ENCODE measurements at regions not wholly inside any gene's neighbourhood (a gene's known extent, or its start where the extent isn't known, plus 50 kb on each side); places are given as distances from the start of the nearest gene placed in this dataset.

DNA sequence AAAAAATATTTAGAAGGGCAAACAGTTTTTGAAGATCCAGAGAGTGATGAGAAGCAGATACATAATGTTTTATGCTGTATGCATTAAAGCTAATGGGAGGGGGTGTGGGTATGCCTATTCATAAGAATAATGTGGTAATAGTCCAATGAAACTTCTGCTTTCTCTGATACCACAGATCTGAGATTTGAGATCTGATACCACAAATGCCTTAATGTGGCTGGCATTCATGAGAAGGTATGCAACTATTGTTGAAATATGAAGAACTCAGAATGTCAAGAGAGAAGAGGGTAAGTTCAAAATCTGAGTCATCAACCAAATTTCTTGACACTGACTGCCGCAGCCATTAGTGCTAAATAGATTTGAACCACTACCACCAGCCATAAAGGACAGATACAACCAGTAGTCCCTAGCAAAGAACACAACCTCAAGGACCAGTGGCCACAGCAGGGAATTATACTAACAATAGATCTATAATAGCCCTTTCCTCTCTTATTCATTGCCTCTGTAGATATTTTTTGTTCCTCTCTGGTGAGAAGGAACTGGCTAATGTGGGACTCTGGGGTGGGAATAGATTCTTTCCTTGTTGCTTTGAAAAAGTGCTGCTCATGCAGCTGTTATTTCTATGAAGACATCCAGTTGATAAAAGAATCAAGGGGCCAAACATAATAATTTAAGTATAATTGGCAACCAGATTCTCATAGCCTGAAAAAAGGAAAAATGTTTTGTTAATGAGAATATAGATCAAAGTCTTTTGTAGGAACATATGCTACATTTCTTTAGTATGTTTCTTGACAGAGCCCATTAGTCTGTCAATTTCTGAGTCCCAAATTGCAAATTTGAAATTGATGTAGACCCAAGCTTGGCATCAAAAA, 256.5 kb upstream of the ZNF608 start (continued):
- TF ChIP-seq, protein P1, sequence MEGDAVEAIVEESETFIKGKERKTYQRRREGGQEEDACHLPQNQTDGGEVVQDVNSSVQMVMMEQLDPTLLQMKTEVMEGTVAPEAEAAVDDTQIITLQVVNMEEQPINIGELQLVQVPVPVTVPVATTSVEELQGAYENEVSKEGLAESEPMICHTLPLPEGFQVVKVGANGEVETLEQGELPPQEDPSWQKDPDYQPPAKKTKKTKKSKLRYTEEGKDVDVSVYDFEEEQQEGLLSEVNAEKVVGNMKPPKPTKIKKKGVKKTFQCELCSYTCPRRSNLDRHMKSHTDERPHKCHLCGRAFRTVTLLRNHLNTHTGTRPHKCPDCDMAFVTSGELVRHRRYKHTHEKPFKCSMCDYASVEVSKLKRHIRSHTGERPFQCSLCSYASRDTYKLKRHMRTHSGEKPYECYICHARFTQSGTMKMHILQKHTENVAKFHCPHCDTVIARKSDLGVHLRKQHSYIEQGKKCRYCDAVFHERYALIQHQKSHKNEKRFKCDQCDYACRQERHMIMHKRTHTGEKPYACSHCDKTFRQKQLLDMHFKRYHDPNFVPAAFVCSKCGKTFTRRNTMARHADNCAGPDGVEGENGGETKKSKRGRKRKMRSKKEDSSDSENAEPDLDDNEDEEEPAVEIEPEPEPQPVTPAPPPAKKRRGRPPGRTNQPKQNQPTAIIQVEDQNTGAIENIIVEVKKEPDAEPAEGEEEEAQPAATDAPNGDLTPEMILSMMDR (IDR thresholded peaks at IDR 0.05; ENCODE audit: low read depth, low read length, missing input control): no peak
- no peak for TF ChIP-seq ATF3 (IDR thresholded peaks at IDR 0.05)
- TF ChIP-seq NR2F2 (IDR thresholded peaks at IDR 0.05): no peak
- TF ChIP-seq TAF1 (conservative IDR thresholded peaks at IDR 0.05): no peak
- no peak for TF ChIP-seq GABPA (IDR thresholded peaks at IDR 0.05 in 1 of 2, conservative IDR thresholded peaks at IDR 0.05 in 1 of 2)
- no peak for TF ChIP-seq JUND (IDR thresholded peaks at IDR 0.05)
- TF ChIP-seq YY1 (IDR thresholded peaks at IDR 0.05): no peak

- Histone ChIP-seq H3K4me3 (ENCODE audit: low read depth in 1 of 3, low read length in 3 of 3) (no peak overlapping the region), H3K4me1 (ENCODE audit: control insufficient read depth in 4 of 4, insufficient read depth in 4 of 4, low read length in 3 of 4) (no peaks in the 10 kb centered on the region), H3K9me3 (ENCODE audit: control insufficient read depth in 4 of 4, low read length in 3 of 4) (no peaks in the 10 kb centered on the region), H3K9ac (ENCODE audit: low read depth in 1 of 2, low read length in 2 of 2) (no peak overlapping the region), H3K27ac (ENCODE audit: low read depth in 1 of 2, low read length in 2 of 2) (no peak overlapping the region), H3K36me3 (ENCODE audit: control insufficient read depth in 4 of 4, insufficient read depth in 3 of 4, low read depth in 1 of 4, low read length in 3 of 4) (no peaks in the 10 kb centered on the region), H3K27me3 (ENCODE audit: control insufficient read depth in 4 of 4, insufficient read depth in 4 of 4, low read length in 3 of 4) (no peaks in the 10 kb centered on the region)
- WGBS: 78% methylated on average over 5 of the region's 5 CpGs
- no peak for DNase-seq (ENCODE audit: low spot score)
- TF ChIP-seq FOXA1 (IDR thresholded peaks at IDR 0.05): no peak
- no peak for TF ChIP-seq FOXA2 (IDR thresholded peaks at IDR 0.05)
- TF ChIP-seq, protein P2, sequence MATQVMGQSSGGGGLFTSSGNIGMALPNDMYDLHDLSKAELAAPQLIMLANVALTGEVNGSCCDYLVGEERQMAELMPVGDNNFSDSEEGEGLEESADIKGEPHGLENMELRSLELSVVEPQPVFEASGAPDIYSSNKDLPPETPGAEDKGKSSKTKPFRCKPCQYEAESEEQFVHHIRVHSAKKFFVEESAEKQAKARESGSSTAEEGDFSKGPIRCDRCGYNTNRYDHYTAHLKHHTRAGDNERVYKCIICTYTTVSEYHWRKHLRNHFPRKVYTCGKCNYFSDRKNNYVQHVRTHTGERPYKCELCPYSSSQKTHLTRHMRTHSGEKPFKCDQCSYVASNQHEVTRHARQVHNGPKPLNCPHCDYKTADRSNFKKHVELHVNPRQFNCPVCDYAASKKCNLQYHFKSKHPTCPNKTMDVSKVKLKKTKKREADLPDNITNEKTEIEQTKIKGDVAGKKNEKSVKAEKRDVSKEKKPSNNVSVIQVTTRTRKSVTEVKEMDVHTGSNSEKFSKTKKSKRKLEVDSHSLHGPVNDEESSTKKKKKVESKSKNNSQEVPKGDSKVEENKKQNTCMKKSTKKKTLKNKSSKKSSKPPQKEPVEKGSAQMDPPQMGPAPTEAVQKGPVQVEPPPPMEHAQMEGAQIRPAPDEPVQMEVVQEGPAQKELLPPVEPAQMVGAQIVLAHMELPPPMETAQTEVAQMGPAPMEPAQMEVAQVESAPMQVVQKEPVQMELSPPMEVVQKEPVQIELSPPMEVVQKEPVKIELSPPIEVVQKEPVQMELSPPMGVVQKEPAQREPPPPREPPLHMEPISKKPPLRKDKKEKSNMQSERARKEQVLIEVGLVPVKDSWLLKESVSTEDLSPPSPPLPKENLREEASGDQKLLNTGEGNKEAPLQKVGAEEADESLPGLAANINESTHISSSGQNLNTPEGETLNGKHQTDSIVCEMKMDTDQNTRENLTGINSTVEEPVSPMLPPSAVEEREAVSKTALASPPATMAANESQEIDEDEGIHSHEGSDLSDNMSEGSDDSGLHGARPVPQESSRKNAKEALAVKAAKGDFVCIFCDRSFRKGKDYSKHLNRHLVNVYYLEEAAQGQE (IDR thresholded peaks at IDR 0.05): no peak
- no peak for TF ChIP-seq GABPA (IDR thresholded peaks at IDR 0.05 in 1 of 2, conservative IDR thresholded peaks at IDR 0.05 in 1 of 2)
- TF ChIP-seq YY1 (IDR thresholded peaks at IDR 0.05): no peak
- no peak for TF ChIP-seq SP1 (IDR thresholded peaks at IDR 0.05)
- TF ChIP-seq RXRA (IDR thresholded peaks at IDR 0.05): no peak
- no peak for TF ChIP-seq EGR1 (IDR thresholded peaks at IDR 0.05; ENCODE audit: low read depth in 2 of 2)
- TF ChIP-seq, protein P1 (IDR thresholded peaks at IDR 0.05; ENCODE audit: low read depth, low read length, missing input control): no peak
- no peak for TF ChIP-seq ATF3 (IDR thresholded peaks at IDR 0.05)
- TF ChIP-seq, protein P3, sequence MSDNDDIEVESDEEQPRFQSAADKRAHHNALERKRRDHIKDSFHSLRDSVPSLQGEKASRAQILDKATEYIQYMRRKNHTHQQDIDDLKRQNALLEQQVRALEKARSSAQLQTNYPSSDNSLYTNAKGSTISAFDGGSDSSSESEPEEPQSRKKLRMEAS (IDR thresholded peaks at IDR 0.05): no peak
- TF ChIP-seq JUND (IDR thresholded peaks at IDR 0.05): no peak
- no peak for TF ChIP-seq RAD21 (IDR thresholded peaks at IDR 0.05)
- TF ChIP-seq HNF4G (IDR thresholded peaks at IDR 0.05): no peak
- TF ChIP-seq TAF1 (conservative IDR thresholded peaks at IDR 0.05): no peak
- no peak for TF ChIP-seq ZBTB33 (IDR thresholded peaks at IDR 0.05)
- no peak for TF ChIP-seq HNF4A (conservative IDR thresholded peaks at IDR 0.05)
These were observed 257.6 kb upstream of the ZNF608 start for GRCh38 chr5:125004009-125004408.

All from liver (tissue), 8 donors.